ENCODE measurements at regions not wholly inside any gene's neighbourhood (a gene's known extent, or its start where the extent isn't known, plus 50 kb on each side); places are given as distances from the start of the nearest gene placed in this dataset.

GRCh38 chr13:42658019-42658418, 84.1 kb downstream of the TNFSF11 start:
- no peaks in the 10 kb centered on the region for H3K9me3 Mint-ChIP-seq
- ATAC-seq (replicated peaks): no peak
- H3K27me3 Mint-ChIP-seq: peaks cover 55 to 58% of the 10 kb centered on the region in 2 donors
- no peak for DNase-seq
- no peaks in the 10 kb centered on the region for H3K36me3 Mint-ChIP-seq (ENCODE audit: insufficient read depth)
- H3K4me1 Mint-ChIP-seq (ENCODE audit: low read depth in 2 of 2): no peaks in the 10 kb centered on the region
- no peak overlapping the region for H3K4me3 Mint-ChIP-seq
- no peak overlapping the region for H3K27ac Mint-ChIP-seq

GRCh38 chr13:42660333-42660965, 86.5 kb downstream of the TNFSF11 start:
- peaks cover 56% of the 10 kb centered on the region in 2 donors for H3K27me3 Mint-ChIP-seq

GRCh38 chr13:42667638-42668037, 93.7 kb downstream of the TNFSF11 start:
- no peak overlapping the region for H3K4me3 Mint-ChIP-seq
- no peaks in the 10 kb centered on the region for H3K4me1 Mint-ChIP-seq (ENCODE audit: low read depth in 2 of 2)
- peaks cover 6 to 14% of the 10 kb centered on the region in 2 donors for H3K9me3 Mint-ChIP-seq
- no peak overlapping the region for H3K27ac Mint-ChIP-seq
- H3K36me3 Mint-ChIP-seq (ENCODE audit: insufficient read depth): no peaks in the 10 kb centered on the region
- DNase-seq (no peak), ATAC-seq (replicated peaks) (no peak)
- peaks cover 7 to 21% of the 10 kb centered on the region in 2 donors for H3K27me3 Mint-ChIP-seq

More at GRCh38 chr13:42660333-42660965, 86.5 kb downstream of the TNFSF11 start:
- H3K4me1 Mint-ChIP-seq (ENCODE audit: low read depth in 2 of 2): no peaks in the 10 kb centered on the region
- DNase-seq (no peak), ATAC-seq (replicated peaks) (no peak)
- no peak overlapping the region for H3K27ac Mint-ChIP-seq
- H3K4me3 Mint-ChIP-seq: no peak overlapping the region
- no peaks in the 10 kb centered on the region for H3K9me3 Mint-ChIP-seq
- H3K36me3 Mint-ChIP-seq (ENCODE audit: insufficient read depth): no peaks in the 10 kb centered on the region

- ATAC-seq (replicated peaks) (no peak), DNase-seq (no peak)
- Mint-ChIP-seq H3K9me3 (peaks cover 4 to 5% of the 10 kb centered on the region in 2 donors), H3K4me3 (no peak overlapping the region), H3K27me3 (peaks cover 0 to 4% of the 10 kb centered on the region in 2 donors), H3K4me1 (ENCODE audit: low read depth in 2 of 2) (no peaks in the 10 kb centered on the region), H3K27ac (no peak overlapping the region), H3K36me3 (ENCODE audit: insufficient read depth) (no peaks in the 10 kb centered on the region)
Observed at GRCh38 chr13:42671502-42671901, 97.5 kb downstream of the TNFSF11 start.

- Mint-ChIP-seq H3K27ac (no peak overlapping the region), H3K4me3 (no peak overlapping the region), H3K9me3 (no peaks in the 10 kb centered on the region), H3K27me3 (peaks cover 0 to under 1% of the 10 kb centered on the region in 2 donors), H3K36me3 (ENCODE audit: insufficient read depth) (no peaks in the 10 kb centered on the region), H3K4me1 (ENCODE audit: low read depth in 2 of 2) (no peaks in the 10 kb centered on the region)
- DNase-seq (no peak), ATAC-seq (replicated peaks) (no peak)
Observed at GRCh38 chr13:42673677-42674076, 99.7 kb downstream of the TNFSF11 start.

- DNase-seq (no peak), ATAC-seq (replicated peaks) (no peak)
- H3K27ac Mint-ChIP-seq: no peak overlapping the region
- no peak overlapping the region for H3K4me3 Mint-ChIP-seq
- H3K9me3 Mint-ChIP-seq: no peaks in the 10 kb centered on the region
- no peaks in the 10 kb centered on the region for H3K36me3 Mint-ChIP-seq (ENCODE audit: insufficient read depth)
- peaks cover 28% of the 10 kb centered on the region in 2 donors for H3K27me3 Mint-ChIP-seq
- no peaks in the 10 kb centered on the region for H3K4me1 Mint-ChIP-seq (ENCODE audit: low read depth in 2 of 2)
Observed at GRCh38 chr13:42680748-42681147, 100.6 kb upstream of the FAM216B start.

DNA sequence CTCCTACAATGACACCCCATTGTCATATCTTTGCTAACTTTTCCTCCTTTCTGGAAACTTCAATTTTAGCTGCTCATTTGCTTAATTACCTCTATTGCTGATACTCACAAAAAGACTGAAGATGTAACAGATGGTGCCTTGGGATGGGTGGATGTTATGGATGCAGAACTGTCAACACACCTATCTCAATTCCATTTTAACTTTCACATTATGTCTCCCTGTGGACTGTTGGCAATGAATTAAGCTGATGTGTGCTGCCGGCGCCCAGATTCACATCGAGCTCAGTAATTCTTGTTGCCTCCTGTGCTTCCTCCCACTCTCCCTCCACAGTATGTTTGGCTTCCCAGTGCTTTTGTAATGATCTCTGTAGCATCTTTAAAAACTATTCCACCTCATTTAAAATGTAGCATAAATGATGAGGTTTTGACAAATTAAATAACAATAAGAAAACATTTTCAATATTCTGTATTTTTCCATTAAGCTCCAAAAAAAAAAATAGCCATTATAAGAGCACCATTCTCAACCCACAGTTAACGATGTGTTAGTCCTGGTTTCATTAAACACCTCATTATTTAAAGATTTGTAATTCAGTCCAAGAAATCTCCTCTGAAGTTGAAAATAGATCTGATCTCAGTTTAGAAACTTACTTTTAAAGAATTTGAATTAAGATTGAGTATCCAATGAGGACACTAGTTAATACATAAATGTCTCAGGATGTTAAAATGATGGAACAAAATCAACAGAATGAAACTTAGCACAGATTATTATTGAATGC, 99.9 kb upstream of the FAM216B start:
- H3K36me3 Mint-ChIP-seq (ENCODE audit: insufficient read depth): no peaks in the 10 kb centered on the region
- H3K4me1 Mint-ChIP-seq (ENCODE audit: low read depth in 2 of 2): no peaks in the 10 kb centered on the region
- DNase-seq (no peak), ATAC-seq (replicated peaks) (no peak)
- peaks cover 28% of the 10 kb centered on the region in 2 donors for H3K27me3 Mint-ChIP-seq
- no peak overlapping the region for H3K27ac Mint-ChIP-seq
- H3K4me3 Mint-ChIP-seq: no peak overlapping the region
- H3K9me3 Mint-ChIP-seq: no peaks in the 10 kb centered on the region

GRCh38 chr13:42684226-42684625, 97.2 kb upstream of the FAM216B start:
- DNase-seq (no peak), ATAC-seq (replicated peaks) (no peak)
- Mint-ChIP-seq H3K27ac (no peak overlapping the region), H3K27me3 (peaks cover 22 to 30% of the 10 kb centered on the region in 2 donors), H3K4me3 (no peak overlapping the region), H3K9me3 (peaks cover 0 to 6% of the 10 kb centered on the region in 2 donors), H3K4me1 (ENCODE audit: low read depth in 2 of 2) (no peaks in the 10 kb centered on the region), H3K36me3 (ENCODE audit: insufficient read depth) (no peaks in the 10 kb centered on the region)

DNA sequence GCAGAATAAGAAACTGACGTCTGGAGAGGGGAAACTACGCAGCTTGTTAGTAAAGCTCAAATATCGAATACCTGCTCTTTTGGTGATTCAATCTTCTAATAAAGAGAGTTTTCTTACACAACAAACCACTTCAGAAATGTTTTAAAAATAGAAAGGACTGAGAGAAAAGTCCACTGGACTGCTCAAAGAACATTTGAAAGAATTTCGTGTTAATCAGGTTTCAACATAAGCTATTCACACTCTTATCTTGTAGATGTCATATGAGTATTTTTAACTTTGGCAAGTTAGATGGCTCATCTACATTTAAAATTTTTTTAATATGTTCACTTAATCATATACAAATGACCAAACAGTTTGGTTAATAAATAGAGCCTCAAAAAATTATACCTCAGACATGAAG, 95.6 kb upstream of the FAM216B start:
- Mint-ChIP-seq H3K27me3 (peaks cover 12 to 21% of the 10 kb centered on the region in 2 donors), H3K4me3 (no peak overlapping the region)

DNA sequence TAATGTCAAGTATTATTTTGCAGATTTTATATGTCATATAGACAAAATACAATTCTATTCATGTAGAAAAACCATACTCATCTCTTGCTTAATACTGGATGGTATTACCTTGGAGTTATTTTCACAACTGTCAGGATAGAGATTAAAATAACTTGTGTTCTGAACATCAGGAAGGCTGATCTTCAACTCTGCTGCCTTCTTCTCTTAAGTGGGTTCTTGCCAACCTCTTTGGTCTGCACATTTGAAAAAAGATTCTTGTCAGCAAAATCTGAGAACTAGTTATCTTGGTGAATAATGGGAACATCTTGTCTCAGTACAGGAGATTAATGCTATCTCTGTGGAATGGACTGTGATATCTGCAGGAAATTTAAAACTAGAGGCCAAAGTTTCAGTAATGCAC, 95.2 kb upstream of the FAM216B start:
- no peak for ATAC-seq (replicated peaks)
- Mint-ChIP-seq H3K27me3 (peaks cover 7 to 17% of the 10 kb centered on the region in 2 donors), H3K4me1 (ENCODE audit: low read depth in 2 of 2) (no peaks in the 10 kb centered on the region), H3K9me3 (peaks cover 0 to 6% of the 10 kb centered on the region in 2 donors), H3K27ac (no peak overlapping the region), H3K4me3 (no peak overlapping the region), H3K36me3 (ENCODE audit: insufficient read depth) (no peaks in the 10 kb centered on the region)
- no peak for DNase-seq

More for the DNA sequence above, 95.6 kb upstream of the FAM216B start:
- Mint-ChIP-seq H3K36me3 (ENCODE audit: insufficient read depth) (no peaks in the 10 kb centered on the region), H3K9me3 (peaks cover 0 to 6% of the 10 kb centered on the region in 2 donors), H3K27ac (no peak overlapping the region), H3K4me1 (ENCODE audit: low read depth in 2 of 2) (no peaks in the 10 kb centered on the region)
- DNase-seq (no peak), ATAC-seq (replicated peaks) (no peak)

GRCh38 chr13:42688821-42689220, 92.6 kb upstream of the FAM216B start:
- Mint-ChIP-seq H3K4me1 (ENCODE audit: low read depth in 2 of 2) (no peaks in the 10 kb centered on the region), H3K36me3 (ENCODE audit: insufficient read depth) (no peaks in the 10 kb centered on the region), H3K27me3 (peaks cover 11 to 17% of the 10 kb centered on the region in 2 donors), H3K4me3 (no peak overlapping the region), H3K27ac (no peak overlapping the region), H3K9me3 (peaks cover 0 to 6% of the 10 kb centered on the region in 2 donors)
- no peak for DNase-seq
- no peak for ATAC-seq (replicated peaks)

GRCh38 chr13:42696191-42696590, 85.2 kb upstream of the FAM216B start:
- Mint-ChIP-seq H3K27me3 (peaks cover 35 to 40% of the 10 kb centered on the region in 2 donors), H3K9me3 (no peaks in the 10 kb centered on the region), H3K4me1 (ENCODE audit: low read depth in 2 of 2) (no peaks in the 10 kb centered on the region), H3K4me3 (no peak overlapping the region), H3K36me3 (ENCODE audit: insufficient read depth) (no peaks in the 10 kb centered on the region), H3K27ac (no peak overlapping the region)
- DNase-seq (no peak), ATAC-seq (replicated peaks) (no peak)

GRCh38 chr13:42699912-42700311, 81.5 kb upstream of the FAM216B start:
- H3K4me3 Mint-ChIP-seq: no peak overlapping the region
- H3K4me1 Mint-ChIP-seq (ENCODE audit: low read depth in 2 of 2): no peaks in the 10 kb centered on the region
- DNase-seq: no peak
- H3K27ac Mint-ChIP-seq: no peak overlapping the region
- H3K27me3 Mint-ChIP-seq: peaks cover 29 to 34% of the 10 kb centered on the region in 2 donors
- H3K36me3 Mint-ChIP-seq (ENCODE audit: insufficient read depth): no peaks in the 10 kb centered on the region
- H3K9me3 Mint-ChIP-seq: no peaks in the 10 kb centered on the region
- ATAC-seq (replicated peaks): no peak

- ATAC-seq (replicated peaks): no peak
- H3K36me3 Mint-ChIP-seq (ENCODE audit: insufficient read depth): no peaks in the 10 kb centered on the region
- H3K4me1 Mint-ChIP-seq (ENCODE audit: low read depth in 2 of 2): no peaks in the 10 kb centered on the region
- H3K9me3 Mint-ChIP-seq: no peaks in the 10 kb centered on the region
- no peak overlapping the region for H3K27ac Mint-ChIP-seq
- peaks cover 33 to 34% of the 10 kb centered on the region in 2 donors for H3K27me3 Mint-ChIP-seq
- H3K4me3 Mint-ChIP-seq: no peak overlapping the region
- DNase-seq: no peak
Observed at GRCh38 chr13:42702716-42703115, 78.7 kb upstream of the FAM216B start.

Data from effector memory CD8-positive, alpha-beta T cell (primary cell).